SK-N-MC (cell line): ENCODE measurements at regions not wholly inside any gene's neighbourhood (a gene's known extent, or its start where the extent isn't known, plus 50 kb on each side); places are given as distances from the start of the nearest gene placed in this dataset.

ENCODE experiments used
- EZH2 ChIP-seq: fragments of 200-600 bp; sonication (generic); IDR thresholded peaks from one replicate; pipeline ENCODE4 v1.6.1; 2017; ENCODE audit warnings: antibody characterized with exemption
- FOXP2 ChIP-seq: optimal IDR thresholded peaks from 2 replicates; pipeline ENCODE3; 2011; ENCODE audit warnings: mild to moderate bottlenecking, moderate library complexity; ENCODE audit not compliant: insufficient read depth; ENCODE audit errors: extremely low read length, control extremely low read depth
- POLR2AphosphoS5 ChIP-seq: IDR thresholded peaks from 2 replicates; pipeline ENCODE4 v1.6.1; 2012; ENCODE audit warnings: mild to moderate bottlenecking, low read depth, low read length, borderline replicate concordance

GRCh38 chr3:24662449-24663345 lies 168.0 kb upstream of the THRB start:
- TF ChIP-seq POLR2AphosphoS5 (no peak), EZH2 (no peak), FOXP2 (no peak)
